ENCODE measurements at regions not wholly inside any gene's neighbourhood (a gene's known extent, or its start where the extent isn't known, plus 50 kb on each side); places are given as distances from the start of the nearest gene placed in this dataset.

- DNase-seq, result no peak
Observed at GRCh38 chr3:154540950-154541604, 111.1 kb upstream of the GPR149 start.

GRCh38 chr3:154538566-154539360, 108.8 kb upstream of the GPR149 start:
- DNase-seq, result no peak

- no peak for DNase-seq
Observed at GRCh38 chr3:154536751-154537150, 106.8 kb upstream of the GPR149 start.

GRCh38 chr3:154522036-154522602, 92.1 kb upstream of the GPR149 start:
- no peak for DNase-seq

- DNase-seq, result no peak
Observed at GRCh38 chr3:154517404-154517803, 87.4 kb upstream of the GPR149 start.

- no peak for DNase-seq
Observed at GRCh38 chr3:154515921-154516320, 85.9 kb upstream of the GPR149 start.

- no peak for DNase-seq
Observed at GRCh38 chr3:154510780-154511179, 80.8 kb upstream of the GPR149 start.

- DNase-seq, result no peak
Observed at GRCh38 chr3:154507727-154508126, 77.7 kb upstream of the GPR149 start.

- DNase-seq, result no peak
Observed at GRCh38 chr3:154496978-154497377, 67.0 kb upstream of the GPR149 start.

GRCh38 chr3:154496540-154496939, 66.5 kb upstream of the GPR149 start:
- no peak for DNase-seq

- no peak for DNase-seq
Observed at GRCh38 chr3:154486949-154487348, 57.0 kb upstream of the GPR149 start.

GRCh38 chr3:154482507-154482906, 52.5 kb upstream of the GPR149 start:
- no peak for DNase-seq

- DNase-seq, result no peak
Observed at GRCh38 chr3:154480033-154480432, 50.0 kb upstream of the GPR149 start.

Measured in stimulated activated CD4-positive, alpha-beta T cell treated with anti-CD3 and anti-CD28 coated beads, Interleukin-15, amount 100 ng/mL, for 24 hours (primary cell).